Kidney capillary endothelial cell (primary cell): ENCODE measurements at regions not wholly inside any gene's neighbourhood (a gene's known extent, or its start where the extent isn't known, plus 50 kb on each side); places are given as distances from the start of the nearest gene placed in this dataset.

ENCODE experiments used
- DNase-seq: peaks from one replicate; pipeline ENCODE4 v3.0.0-alpha.2; 2018; ENCODE audit warnings: low spot score

GRCh38 chr2:118509319-118510004, 338.0 kb downstream of the EN1 start:
- no peak for DNase-seq

GRCh38 chr2:118508282-118508681, 339.2 kb downstream of the EN1 start:
- no peak for DNase-seq

- no peak for DNase-seq
These were observed 342.0 kb downstream of the EN1 start for GRCh38 chr2:118505436-118505835.

- no peak for DNase-seq
These were observed 345.3 kb downstream of the EN1 start for GRCh38 chr2:118502106-118502505.

- DNase-seq = no peak
These were observed 348.5 kb downstream of the EN1 start for GRCh38 chr2:118498943-118499342.

GRCh38 chr2:118496870-118497611, 350.4 kb downstream of the EN1 start:
- DNase-seq = no peak

- no peak for DNase-seq
These were observed 351.0 kb downstream of the EN1 start for GRCh38 chr2:118496467-118496866.

- no peak for DNase-seq
These were observed 352.2 kb downstream of the EN1 start for GRCh38 chr2:118495290-118495689.

- DNase-seq = no peak
These were observed 354.2 kb downstream of the EN1 start for GRCh38 chr2:118493213-118493612.

- DNase-seq = no peak
These were observed 355.1 kb downstream of the EN1 start for GRCh38 chr2:118492335-118492734.

GRCh38 chr2:118490330-118490729, 357.1 kb downstream of the EN1 start:
- no peak for DNase-seq

- no peak for DNase-seq
These were observed 357.6 kb downstream of the EN1 start for GRCh38 chr2:118489712-118490299.

- no peak for DNase-seq
These were observed 366.1 kb downstream of the EN1 start for GRCh38 chr2:118481299-118481698.

GRCh38 chr2:118479020-118479419, 368.4 kb downstream of the EN1 start:
- no peak for DNase-seq

- DNase-seq = no peak
These were observed 370.2 kb downstream of the EN1 start for GRCh38 chr2:118477111-118477862.

- DNase-seq = no peak
These were observed 371.7 kb downstream of the EN1 start for GRCh38 chr2:118475622-118476205.

GRCh38 chr2:118474541-118474920, 372.9 kb downstream of the EN1 start:
- no peak for DNase-seq

- no peak for DNase-seq
These were observed 373.5 kb downstream of the EN1 start for GRCh38 chr2:118473846-118474540.

GRCh38 chr2:118473241-118473640, 374.2 kb downstream of the EN1 start:
- DNase-seq = no peak

- DNase-seq = no peak
These were observed 377.2 kb downstream of the EN1 start for GRCh38 chr2:118470297-118470696.

- no peak for DNase-seq
These were observed 378.3 kb downstream of the EN1 start for GRCh38 chr2:118469103-118469502.
